Sciatic nerve (tissue), 2 donors: ENCODE measurements at regions not wholly inside any gene's neighbourhood (a gene's known extent, or its start where the extent isn't known, plus 50 kb on each side); places are given as distances from the start of the nearest gene placed in this dataset.
A peak's percentile ranks its signal among the peaks of the same experiment; 100 is the strongest.

ENCODE experiments used
- ATAC-seq: fragments of 200-7000 bp; cut with Tn5 transposase; one replicate; pipeline ENCODE4 v1.9.1; 2020; ENCODE audit warnings: mild to moderate bottlenecking, moderate library complexity
- DNase-seq: peaks from one replicate; pipeline ENCODE4 v3.0.0-alpha.2; 2020; ENCODE audit warnings: low spot score
- intact Hi-C: fragments of 100-400 bp; cut with DNase I; formaldehyde crosslinking; loops from one replicate; pipeline ENCODE4 v1.14.2; 2022
- donor health status: DM: no; HTN: no; CAD: no.
- donor health status: DM: no; HTN: no; CAD: no.

DNA sequence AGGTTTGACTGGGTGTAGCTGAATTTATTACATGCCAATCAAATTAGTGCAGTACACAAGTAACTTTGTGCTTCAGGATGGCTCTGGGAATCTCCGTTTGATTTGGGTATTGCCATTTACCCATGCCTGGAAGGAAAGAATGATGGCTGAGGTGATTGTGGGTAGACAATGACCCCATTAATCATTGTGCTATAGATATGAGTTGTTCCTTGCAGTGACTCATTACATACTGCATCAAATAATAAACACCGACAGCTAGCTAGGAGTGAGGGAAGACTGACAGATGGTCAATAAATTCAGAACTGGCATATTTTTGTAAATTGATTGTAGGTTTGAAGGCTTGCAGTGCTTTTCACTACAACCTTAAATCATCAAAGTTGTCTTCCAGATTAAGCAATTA lies 1069.5 kb downstream of the DIAPH3 start:
- no peak for ATAC-seq

DNA sequence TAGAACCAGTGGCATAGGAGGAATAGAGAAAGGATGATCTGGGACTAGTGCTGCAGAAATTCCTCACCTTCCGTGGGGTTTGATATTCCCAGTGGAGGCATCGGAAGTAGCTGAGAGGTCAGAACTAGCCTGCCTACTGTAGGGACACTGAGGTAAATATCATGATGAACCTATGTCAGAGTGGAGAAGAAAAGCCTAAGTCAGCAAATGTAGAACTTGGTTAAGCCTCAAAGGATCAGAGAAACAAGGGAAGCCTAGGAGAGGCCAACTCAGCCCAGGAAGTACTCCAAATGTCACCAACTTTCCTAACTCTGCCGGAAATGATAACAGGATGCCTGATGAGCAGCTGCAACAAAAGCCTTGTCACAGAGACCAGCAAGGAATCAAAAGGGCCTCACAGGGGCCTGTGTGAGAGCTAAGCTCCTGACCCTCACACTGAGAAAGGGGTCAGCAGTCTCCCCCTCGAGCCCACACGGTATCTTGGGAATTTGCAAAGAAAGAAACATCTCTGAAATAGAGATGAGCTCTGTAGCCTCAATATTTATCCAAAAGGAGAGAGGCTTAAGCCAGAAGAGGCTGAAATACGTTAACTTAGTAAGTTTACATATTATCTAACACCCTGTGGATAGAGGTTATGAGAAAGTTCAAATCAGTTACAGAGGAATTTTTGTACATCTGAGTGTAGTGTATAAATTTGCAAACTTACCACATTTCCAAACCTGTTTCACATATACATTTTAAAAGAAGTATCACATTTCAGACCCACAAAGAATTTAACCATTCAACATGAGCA lies 1064.3 kb downstream of the DIAPH3 start:
- ATAC-seq, result no peak
- DNase-seq, result no peak
- intact Hi-C loops, result no loop called here

More for the DNA sequence above, 1069.5 kb downstream of the DIAPH3 start:
- DNase-seq, result no peak
- intact Hi-C loops, result no loop called here

DNA sequence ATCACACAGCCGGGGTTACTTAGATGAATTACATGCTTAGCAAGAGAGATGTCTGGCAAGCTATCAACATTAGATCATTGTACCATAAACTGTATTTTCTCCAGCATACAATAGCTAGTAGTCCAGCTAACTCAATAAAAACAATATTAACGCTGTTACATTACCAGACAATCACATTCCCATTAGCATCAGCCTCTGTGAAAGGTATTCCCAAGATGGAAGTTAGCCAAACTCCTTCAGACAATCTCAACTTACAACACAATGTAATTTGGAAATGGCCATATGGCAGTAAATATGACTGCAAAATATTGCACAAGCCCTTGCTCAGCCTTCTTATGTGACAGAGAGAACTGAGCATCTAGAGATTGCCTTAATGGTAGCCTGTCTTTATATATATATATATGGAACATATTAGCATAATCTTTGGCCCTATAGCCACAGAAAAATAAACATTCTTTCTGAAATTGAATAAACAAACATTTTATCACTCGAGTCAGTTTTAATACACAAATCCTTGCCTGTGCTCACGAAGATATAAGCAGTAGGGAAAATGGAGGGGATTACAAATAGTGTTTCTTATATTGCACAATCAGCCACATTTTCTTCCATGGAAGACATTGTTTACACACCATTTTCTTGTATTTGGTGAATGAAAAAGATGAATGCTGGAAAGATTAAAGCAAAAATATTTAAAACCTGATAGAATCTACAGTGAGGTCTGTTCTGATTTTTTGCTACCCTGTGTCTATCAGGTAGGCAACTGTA lies 1060.5 kb downstream of the DIAPH3 start:
- intact Hi-C loops, result no loop called here
- no peak for ATAC-seq
- no peak for DNase-seq

DNA sequence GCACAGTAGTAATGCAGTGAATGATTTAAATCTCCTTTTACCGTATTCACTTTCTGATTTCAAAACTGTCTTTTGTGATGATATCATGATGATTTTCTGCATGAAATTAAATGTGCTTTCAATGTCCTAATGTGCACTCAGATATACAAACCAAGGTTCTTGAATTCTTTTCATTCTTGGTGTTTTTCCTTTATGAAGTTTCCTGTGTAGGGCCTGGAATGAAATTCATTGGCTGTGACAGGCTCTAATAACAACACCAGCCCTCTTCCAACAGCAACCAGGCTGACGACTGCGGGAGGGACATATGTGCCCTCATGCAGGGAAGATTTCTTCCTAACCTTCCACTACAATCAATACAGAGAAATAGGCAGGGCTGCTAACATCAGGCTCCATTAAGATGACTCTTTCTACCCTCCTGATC lies 1052.0 kb downstream of the DIAPH3 start:
- intact Hi-C loops, result no loop called here
- DNase-seq, result no peak
- ATAC-seq, result no peak

DNA sequence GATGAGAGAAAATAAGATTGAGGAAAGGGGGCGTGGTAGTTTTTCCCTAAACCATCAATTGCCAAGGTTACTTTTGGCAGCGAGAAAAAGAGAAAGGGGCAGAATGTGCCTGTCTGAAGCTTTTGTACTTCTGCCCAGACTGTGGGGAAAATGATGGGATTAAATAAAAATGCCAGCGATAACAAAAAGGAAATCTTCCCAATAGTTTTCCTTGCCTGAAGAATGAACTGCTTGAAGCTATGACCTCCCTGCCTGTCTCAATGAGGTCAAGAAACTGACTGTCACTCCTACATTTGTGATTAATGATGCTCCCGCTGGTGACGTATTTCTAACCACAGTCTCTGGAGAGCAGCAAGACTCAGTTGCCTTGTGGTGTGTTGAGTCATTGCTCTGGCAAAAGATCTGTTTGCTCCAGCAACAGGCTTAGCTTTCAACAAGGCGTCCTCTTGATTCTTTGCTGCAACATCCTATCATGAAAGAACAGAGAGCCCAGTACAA lies 1051.5 kb downstream of the DIAPH3 start:
- peak; percentile 84 for ATAC-seq
- no peak for DNase-seq

DNA sequence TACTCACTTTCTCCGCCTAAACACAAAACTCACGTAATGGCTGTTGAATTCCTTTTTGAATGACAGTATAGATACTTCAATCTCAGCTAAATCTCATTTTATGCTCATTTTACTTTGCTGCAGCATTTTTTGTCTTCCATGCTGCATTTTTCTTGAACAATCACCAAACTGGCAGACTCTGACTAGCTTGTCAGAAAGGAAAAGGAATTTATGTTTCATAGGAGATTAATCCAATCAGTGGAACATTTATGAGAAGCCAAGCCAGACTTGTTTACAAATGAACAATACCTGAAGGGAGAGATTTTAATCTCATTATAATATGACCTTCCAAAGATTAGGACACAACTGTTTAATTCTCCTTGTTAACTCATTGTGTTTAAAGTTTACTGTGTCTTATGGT lies 1044.3 kb downstream of the DIAPH3 start:
- no peak for DNase-seq
- ATAC-seq, result no peak
- intact Hi-C loops, result no loop called here

More for the DNA sequence above, 1051.5 kb downstream of the DIAPH3 start:
- intact Hi-C loops, result no loop called here

DNA sequence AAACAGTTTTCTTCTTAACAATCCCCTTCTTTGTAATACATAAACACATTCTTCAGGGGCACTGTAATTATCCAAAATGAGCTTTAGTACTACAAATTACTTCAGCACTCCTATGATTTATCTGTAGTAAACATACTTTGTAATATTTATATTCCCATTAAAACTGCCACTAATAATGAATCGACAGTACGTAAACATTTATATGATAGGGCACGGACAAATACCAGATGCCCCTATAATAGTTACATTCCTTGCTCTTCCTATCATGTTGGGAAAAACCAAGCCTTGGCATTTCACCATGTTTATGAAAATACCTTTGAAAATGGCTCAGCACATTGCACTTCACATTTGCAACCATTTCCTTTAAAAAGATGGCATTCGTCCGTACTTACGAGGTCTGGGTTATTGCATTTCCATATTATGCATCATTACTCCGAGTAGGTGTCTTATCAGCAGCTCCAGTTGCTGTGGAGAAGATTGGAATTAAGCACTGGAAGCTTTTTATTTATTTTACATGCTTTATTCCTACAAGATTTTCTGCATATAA lies 1043.4 kb downstream of the DIAPH3 start:
- DNase-seq (no peak), ATAC-seq (no peak)
- intact Hi-C loops, result no loop called here

DNA sequence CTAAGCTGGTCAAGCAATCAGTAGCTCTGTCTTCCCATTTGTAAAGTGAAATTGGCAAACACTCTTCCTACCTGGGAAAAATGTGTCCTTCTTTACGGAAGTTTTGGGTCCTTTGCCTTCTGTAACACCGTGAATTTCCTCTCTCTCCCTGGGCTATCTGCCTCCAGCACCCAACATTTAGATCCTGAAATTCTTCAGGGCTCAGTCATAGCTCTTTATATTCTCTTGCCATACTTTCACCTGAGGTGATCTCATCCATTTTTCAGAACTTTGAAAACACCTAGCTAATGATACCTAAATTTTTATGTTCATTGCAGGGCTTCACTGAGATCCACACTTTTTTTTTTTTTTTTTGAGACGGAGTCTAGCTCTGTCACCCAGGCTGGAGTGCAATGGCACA lies 1042.2 kb downstream of the DIAPH3 start:
- ATAC-seq, result no peak
- intact Hi-C loops, result no loop called here
- no peak for DNase-seq

DNA sequence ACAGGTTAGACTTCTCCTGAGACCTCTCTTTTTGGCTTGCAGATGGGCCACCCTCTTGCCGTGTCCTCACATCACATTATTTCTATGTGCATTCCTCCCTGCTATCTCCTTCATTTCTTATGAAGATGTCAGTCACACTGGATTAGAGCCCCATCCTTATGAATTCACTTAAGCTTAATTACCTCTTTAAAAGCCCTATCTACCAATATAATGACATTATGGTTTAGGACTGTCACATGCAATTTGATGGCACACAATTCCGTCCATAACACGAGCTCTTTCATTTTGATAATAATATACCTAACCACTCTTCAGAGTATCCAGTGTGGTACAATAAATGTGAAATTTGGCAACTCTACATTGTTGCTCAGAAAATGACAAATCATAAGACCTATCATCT lies 1037.3 kb downstream of the DIAPH3 start:
- DNase-seq (no peak), ATAC-seq (no peak)
- intact Hi-C loops, result no loop called here

DNA sequence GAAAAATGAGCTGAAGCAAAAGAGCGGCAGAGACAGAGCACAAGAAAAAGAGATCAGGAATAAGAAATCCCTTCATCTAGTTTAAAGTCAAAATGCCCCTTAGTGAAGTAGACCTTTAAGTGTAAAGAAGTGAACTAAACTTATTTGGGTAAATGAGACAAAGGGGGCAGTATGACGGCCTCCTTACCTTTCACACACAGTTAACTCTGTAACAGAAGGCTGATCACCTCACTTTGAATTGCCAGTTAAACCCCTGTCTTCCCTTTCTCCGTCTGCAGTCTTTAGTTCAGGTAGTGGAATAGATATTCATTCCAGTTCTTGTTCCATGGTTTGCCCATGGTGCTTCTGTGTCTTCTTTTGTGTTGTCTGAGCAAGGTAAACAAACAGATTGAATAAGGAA lies 1029.8 kb downstream of the DIAPH3 start:
- ATAC-seq, result no peak
- no peak for DNase-seq
- intact Hi-C loops, result no loop called here

DNA sequence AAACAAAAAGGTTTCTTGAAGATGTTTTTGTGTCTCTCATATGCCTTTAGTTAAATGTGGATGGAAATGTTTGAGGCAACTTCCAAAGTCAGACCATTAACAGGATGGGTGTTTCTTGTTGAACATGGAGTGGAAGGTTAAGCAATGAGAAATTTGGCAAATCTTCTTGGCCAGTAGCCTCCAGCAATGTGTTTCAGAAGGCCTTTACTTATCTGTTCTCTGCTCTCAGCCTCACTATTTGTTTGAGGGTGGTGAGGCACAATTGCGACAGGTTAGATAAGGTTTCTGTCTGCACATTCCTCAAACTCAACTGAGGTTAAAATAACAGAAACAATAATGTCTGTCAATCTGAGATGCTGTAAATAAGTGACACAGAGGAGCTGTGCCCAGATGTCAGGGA lies 1019.0 kb downstream of the DIAPH3 start:
- intact Hi-C loops, result no loop called here
- DNase-seq (no peak), ATAC-seq (no peak)

DNA sequence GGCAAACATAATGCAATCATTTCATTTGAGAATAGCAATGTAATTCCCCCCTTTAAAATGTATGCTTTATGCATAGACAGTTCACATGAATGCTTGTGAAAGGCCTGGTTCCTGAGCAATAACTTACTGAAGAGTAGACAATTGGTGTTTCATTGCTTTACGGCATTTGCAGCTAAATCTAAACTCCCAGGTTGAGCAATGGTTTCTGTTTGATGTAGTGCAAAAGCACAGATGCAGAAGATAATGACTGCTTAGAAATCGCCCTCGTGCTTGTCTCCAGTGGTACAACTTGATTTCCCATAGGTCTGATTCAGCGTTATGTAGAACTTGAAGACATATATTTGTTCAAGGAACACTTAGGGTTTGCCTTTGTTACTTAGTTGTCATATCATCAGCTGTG lies 1018.3 kb downstream of the DIAPH3 start:
- ATAC-seq (no peak), DNase-seq (no peak)
- intact Hi-C loops, result no loop called here

DNA sequence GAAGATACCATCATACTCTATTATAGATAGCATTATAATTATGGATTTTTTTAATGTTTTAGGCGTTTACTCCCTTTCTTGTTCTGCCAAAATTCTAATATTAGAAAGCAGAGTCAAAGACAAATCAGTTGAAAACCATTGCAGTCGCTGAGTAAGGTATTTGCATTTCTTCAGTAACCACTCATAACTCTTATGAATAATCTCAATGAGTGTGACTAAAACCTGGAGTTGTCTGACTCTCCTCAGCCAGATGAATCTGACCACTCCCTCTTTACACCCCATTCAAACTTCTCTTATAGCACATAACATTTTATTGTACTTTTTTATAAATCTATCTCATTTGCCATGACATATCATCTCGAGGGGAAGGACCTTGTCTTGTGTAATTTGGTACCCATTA lies 1006.5 kb downstream of the DIAPH3 start:
- DNase-seq (no peak), ATAC-seq (no peak)
- intact Hi-C loops, result no loop called here

DNA sequence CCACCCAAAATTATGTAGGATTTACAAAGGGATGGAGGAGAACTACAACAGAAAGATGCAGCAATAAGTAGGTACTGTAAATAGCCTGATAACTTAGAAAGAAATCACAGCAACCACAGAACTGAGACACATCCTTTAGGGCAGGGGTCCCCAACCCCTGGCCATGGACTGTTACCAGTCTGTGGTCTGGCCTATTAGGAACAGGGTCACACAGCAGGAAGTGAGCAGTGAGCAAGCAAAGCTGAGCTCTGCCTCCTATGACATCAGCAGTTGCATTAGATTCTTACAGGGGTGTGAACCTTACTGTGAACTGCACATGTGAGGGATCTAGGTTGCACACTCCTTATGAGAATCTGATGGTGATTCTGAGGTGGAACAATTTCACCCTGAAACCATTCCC lies 997.6 kb downstream of the DIAPH3 start:
- no peak for DNase-seq
- no peak for ATAC-seq
- intact Hi-C loops, result no loop called here

DNA sequence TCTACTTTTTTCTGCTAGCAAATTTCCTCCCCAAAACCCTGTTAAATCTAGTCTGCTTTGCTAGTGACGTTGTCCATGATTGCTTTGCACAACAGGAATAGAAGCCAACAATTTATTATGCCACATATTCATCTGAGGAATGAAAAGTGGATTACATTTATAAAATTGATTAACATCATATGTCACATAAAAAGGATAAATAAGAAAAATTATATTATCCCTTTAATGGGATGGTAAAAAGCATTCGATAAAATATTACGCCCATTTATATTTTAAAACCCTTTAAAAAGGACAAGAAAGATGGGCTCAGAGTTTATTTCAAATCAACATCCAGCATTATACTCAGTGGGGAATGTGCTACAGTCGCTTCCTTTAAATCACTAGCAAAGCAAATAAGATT lies 991.7 kb downstream of the DIAPH3 start:
- DNase-seq (no peak), ATAC-seq (no peak)
- intact Hi-C loops, result no loop called here

DNA sequence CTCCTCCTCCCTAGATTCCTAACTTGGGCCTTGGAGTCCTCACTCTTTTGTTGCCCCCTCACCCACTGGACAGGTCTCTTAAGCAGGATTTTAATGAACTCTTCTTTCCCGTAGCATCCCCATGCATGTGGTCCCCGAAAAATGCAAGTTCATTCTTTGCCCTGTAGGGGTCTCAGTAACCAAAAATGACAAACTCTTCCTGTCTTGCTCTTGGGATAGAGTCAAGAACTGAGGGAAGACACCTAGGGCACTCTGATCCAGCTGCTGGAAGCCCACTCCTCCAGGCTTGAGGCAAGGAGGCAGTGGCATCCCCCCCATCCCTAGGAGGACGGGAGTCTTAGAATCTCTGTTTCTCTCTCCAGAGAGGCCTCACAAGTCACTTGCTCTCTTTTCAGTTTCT lies 987.0 kb downstream of the DIAPH3 start:
- DNase-seq (no peak), ATAC-seq (no peak)
- intact Hi-C loops, result no loop called here

DNA sequence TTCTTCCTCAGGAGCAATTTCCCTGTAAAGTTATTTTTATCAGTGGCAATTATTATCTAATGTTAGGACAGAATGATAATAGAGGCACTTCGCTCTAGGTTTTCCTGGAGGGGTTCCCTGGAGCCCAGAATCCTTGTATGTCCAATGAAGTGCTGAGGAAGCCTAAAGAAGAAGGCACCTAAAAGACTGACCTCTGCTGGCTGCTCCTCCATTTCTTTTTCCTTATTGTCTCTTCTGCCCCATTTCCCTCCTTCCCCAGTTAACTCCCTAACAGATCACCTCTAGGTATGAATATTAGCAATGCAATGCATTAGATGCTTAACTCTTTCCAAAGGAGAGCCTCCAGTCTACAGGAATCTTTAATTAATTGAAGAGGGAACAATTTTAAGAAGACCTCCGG lies 985.4 kb downstream of the DIAPH3 start:
- ATAC-seq, result no peak
- intact Hi-C loops, result no loop called here
- DNase-seq, result no peak

DNA sequence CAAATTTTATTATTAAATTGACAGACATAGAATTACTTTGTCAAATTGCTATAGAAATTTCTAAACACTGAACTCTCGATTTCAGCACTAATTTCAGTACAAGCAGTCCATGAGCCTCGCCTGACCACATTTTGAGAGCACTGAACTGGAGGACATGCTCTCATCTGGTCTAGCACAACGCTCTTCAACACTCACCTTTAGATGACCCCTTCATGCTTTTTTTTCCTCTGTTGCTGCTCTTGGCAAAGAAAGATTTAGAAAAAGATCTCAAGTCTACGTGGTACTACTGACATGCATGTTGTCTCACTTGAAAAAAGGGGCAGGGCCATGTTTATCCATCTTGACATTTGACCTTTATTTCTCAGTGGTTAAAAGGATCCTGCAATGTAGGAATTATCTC lies 981.5 kb downstream of the DIAPH3 start:
- intact Hi-C loops, result no loop called here
- no peak for DNase-seq
- ATAC-seq, result no peak

DNA sequence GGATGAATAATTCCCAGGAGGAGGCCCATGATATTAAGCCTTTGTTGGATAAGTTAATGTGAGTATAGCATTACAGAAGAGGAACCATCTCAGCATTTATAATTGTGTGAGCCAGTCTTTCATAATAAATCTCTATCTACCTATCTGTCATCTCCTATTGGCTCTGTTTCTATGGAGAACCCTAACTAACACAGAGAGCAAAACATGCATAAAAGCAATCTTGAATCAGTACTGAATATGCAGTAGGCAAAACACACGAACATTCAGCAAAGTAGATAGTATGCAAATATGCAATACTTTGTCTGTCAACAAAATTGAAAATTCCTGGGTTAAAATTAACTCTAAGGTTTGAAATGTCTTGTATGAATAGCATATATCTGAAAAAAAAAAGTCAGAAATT lies 966.3 kb downstream of the DIAPH3 start:
- DNase-seq (no peak), ATAC-seq (no peak)
- intact Hi-C loops, result no loop called here

DNA sequence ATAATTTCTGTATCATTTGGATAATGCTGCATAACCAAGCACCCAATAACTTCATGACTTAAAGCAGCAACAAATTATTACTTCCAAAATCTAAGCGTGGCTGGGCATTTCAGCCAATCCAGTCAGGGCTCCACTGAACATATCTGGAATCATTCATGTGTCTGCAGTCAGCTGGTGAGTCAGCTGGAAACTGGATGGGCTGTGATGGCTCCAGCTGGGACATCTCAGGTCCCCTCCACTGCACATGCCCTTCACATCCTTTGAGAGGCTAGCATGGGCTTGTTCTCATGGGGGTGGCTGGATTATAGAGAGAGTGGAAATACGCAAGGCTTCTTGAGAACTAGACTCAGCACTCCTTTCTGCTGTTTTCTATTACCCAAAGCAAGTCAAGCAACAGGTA lies 961.9 kb downstream of the DIAPH3 start:
- intact Hi-C loops, result no loop called here
- DNase-seq (no peak), ATAC-seq (no peak)
